HG02970 (cell line): ENCODE measurements at regions not wholly inside any gene's neighbourhood (a gene's known extent, or its start where the extent isn't known, plus 50 kb on each side); places are given as distances from the start of the nearest gene placed in this dataset.
"Not testable (repeated sequence)": the region's sequence is repeated elsewhere in the genome, so short reads cannot be mapped to it uniquely, and the experiment has no call there.

ENCODE experiments used
- ATAC-seq: cut with Tn5 transposase; IDR thresholded peaks from one replicate; pipeline ENCODE4 v1.9.1; 2021; ENCODE audit warnings: mild to moderate bottlenecking, moderate library complexity, moderate number of reproducible peaks; ENCODE audit not compliant: unreplicated experiment, low FRiP score

GRCh38 chr5:54404568-54404967 is 50.9 kb upstream of the HSPB3 start:
- ATAC-seq: no peak

- no peak for ATAC-seq
Measured at GRCh38 chr5:54403885-54404416, 51.5 kb upstream of the HSPB3 start.

- ATAC-seq: no peak
Measured at GRCh38 chr5:54403121-54403520, 52.4 kb upstream of the HSPB3 start.

- ATAC-seq: peak; percentile 68
Measured at GRCh38 chr5:54401515-54401914, 54.0 kb upstream of the HSPB3 start.

GRCh38 chr5:54398191-54398590 is 57.3 kb upstream of the HSPB3 start:
- no peak for ATAC-seq

- ATAC-seq: no peak
Measured at GRCh38 chr5:54397420-54397819, 58.1 kb upstream of the HSPB3 start.

- ATAC-seq: not testable (repeated sequence)
Measured at GRCh38 chr5:54393007-54393406, 62.5 kb upstream of the HSPB3 start.

GRCh38 chr5:54390539-54391031 is 64.9 kb upstream of the HSPB3 start:
- ATAC-seq: no peak

- ATAC-seq: no peak
Measured at GRCh38 chr5:54390015-54390414, 65.5 kb upstream of the HSPB3 start.

GRCh38 chr5:54389399-54389798 is 66.1 kb upstream of the HSPB3 start:
- not testable (repeated sequence) for ATAC-seq

GRCh38 chr5:54388811-54389210 is 66.7 kb upstream of the HSPB3 start:
- no peak for ATAC-seq

GRCh38 chr5:54388409-54388808 is 67.1 kb upstream of the HSPB3 start:
- ATAC-seq: no peak

- no peak for ATAC-seq
Measured at GRCh38 chr5:54387659-54388232, 67.8 kb upstream of the HSPB3 start.

GRCh38 chr5:54387031-54387430 is 68.5 kb upstream of the HSPB3 start:
- no peak for ATAC-seq

GRCh38 chr5:54385994-54386393 is 69.5 kb upstream of the HSPB3 start:
- ATAC-seq: no peak

- ATAC-seq: no peak
Measured at GRCh38 chr5:54384356-54384933, 71.1 kb upstream of the HSPB3 start.

- ATAC-seq: no peak
Measured at GRCh38 chr5:54383941-54384340, 71.6 kb upstream of the HSPB3 start.

GRCh38 chr5:54383225-54383901 is 72.1 kb upstream of the HSPB3 start:
- ATAC-seq: no peak

- ATAC-seq: not testable (repeated sequence)
Measured at GRCh38 chr5:54381319-54381718, 70.9 kb upstream of the ARL15 start.

- no peak for ATAC-seq
Measured at GRCh38 chr5:54379590-54379989, 69.2 kb upstream of the ARL15 start.

- ATAC-seq: no peak
Measured at GRCh38 chr5:54378707-54379106, 68.3 kb upstream of the ARL15 start.

GRCh38 chr5:54377339-54377738 is 67.0 kb upstream of the ARL15 start:
- ATAC-seq: not testable (repeated sequence)
